OCI-LY7 (cell line): ENCODE measurements at regions not wholly inside any gene's neighbourhood (a gene's known extent, or its start where the extent isn't known, plus 50 kb on each side); places are given as distances from the start of the nearest gene placed in this dataset.

Source experiments
- BruUV-seq: library from RNA; stranded (reverse); fragments of 400-500 nt; replicated peaks from 2 replicates; lab custom pipeline; 2021; lab: Mats Ljungman, UMichigan
- CTCF ChIA-PET: fragments of 300-600 bp; sonication (Branson Sonifier 250); formaldehyde crosslinking; loops from one replicate; lab custom pipeline; 2022; ENCODE audit warnings: antibody characterized with exemption; ENCODE audit not compliant: unreplicated experiment; lab: Charles Lee
- POLR2A ChIA-PET: fragments of 300-600 bp; sonication (Branson Sonifier 250); formaldehyde crosslinking; loops from one replicate; lab custom pipeline; 2022; ENCODE audit warnings: antibody characterized with exemption; lab: Charles Lee
- DNase-seq: peaks from one replicate; pipeline ENCODE4 v3.0.0-alpha.2; 2015; ENCODE audit warnings: low spot score
- H2AFZ ChIP-seq: fragments of 200-600 bp; sonication (generic), shearing (Covaris generic); 2 replicates; pipeline ENCODE4 v1.6.1; 2014; ENCODE audit warnings: mild to moderate bottlenecking, antibody characterized with exemption, low read length, moderate library complexity
- H3K27ac ChIP-seq: fragments of 200-600 bp; sonication (generic); 2 replicates; pipeline ENCODE4 v1.5.1; 2014; ENCODE audit warnings: mixed run types, low read depth, mild to moderate bottlenecking, moderate library complexity, low read length, inconsistent platforms; ENCODE audit not compliant: poor library complexity, severe bottlenecking
- H3K36me3 ChIP-seq: fragments of 200-600 bp; sonication (generic); 2 replicates; pipeline ENCODE4 v1.6.1; 2014; ENCODE audit warnings: mild to moderate bottlenecking, antibody characterized with exemption, low read length, moderate library complexity, mixed read lengths; ENCODE audit not compliant: insufficient read depth
- H3K4me1 ChIP-seq: fragments of 200-600 bp; sonication (generic); 2 replicates; pipeline ENCODE4 v1.5.1; 2014; ENCODE audit warnings: mild to moderate bottlenecking, low read length; ENCODE audit not compliant: insufficient read depth, poor library complexity, severe bottlenecking
- H3K4me2 ChIP-seq: fragments of 200-600 bp; sonication (generic); 2 replicates; pipeline ENCODE4 v1.6.1; 2014; ENCODE audit warnings: mild to moderate bottlenecking, low read length
- H3K4me3 ChIP-seq: fragments of 200-600 bp; sonication (generic); 2 replicates; pipeline ENCODE4 v1.5.1; 2014; ENCODE audit warnings: mild to moderate bottlenecking, low read depth, low read length; ENCODE audit not compliant: poor library complexity, severe bottlenecking
- H3K79me2 ChIP-seq: fragments of 200-600 bp; sonication (generic); 2 replicates; pipeline ENCODE4 v1.6.1; 2016; ENCODE audit warnings: low read depth, mild to moderate bottlenecking, low read length, moderate library complexity, mixed read lengths; ENCODE audit not compliant: insufficient read depth
- H3K9me2 ChIP-seq: fragments of 200-600 bp; sonication (generic); 2 replicates; pipeline ENCODE4 v1.6.1; 2016; ENCODE audit warnings: mild to moderate bottlenecking, low read length, mixed read lengths; ENCODE audit not compliant: insufficient read depth
- H3K9me3 ChIP-seq: fragments of 200-600 bp; sonication (generic); 2 replicates; pipeline ENCODE4 v1.6.1; 2014; ENCODE audit warnings: mild to moderate bottlenecking, mixed run types, low read length, mixed read lengths
- H4K20me1 ChIP-seq: fragments of 200-600 bp; sonication (generic); 2 replicates; pipeline ENCODE4 v1.6.1; 2014; ENCODE audit warnings: mild to moderate bottlenecking, antibody characterized with exemption, low read length, moderate library complexity, mixed read lengths; ENCODE audit not compliant: insufficient read depth
- EZH2phosphoT487 ChIP-seq: fragments of 200-600 bp; sonication (generic); IDR thresholded peaks from 2 replicates; pipeline ENCODE4 v1.6.1; 2018; ENCODE audit warnings: low read depth, borderline replicate concordance, mild to moderate bottlenecking, mixed run types, antibody characterized with exemption, low read length, moderate library complexity, mixed read lengths
- intact Hi-C: fragments of 100-400 bp; cut with micrococcal nuclease; formaldehyde crosslinking; loops from one replicate; pipeline ENCODE4 v1.10.0; 2022; ENCODE audit not compliant: unreplicated experiment
- TF ChIP-seq, protein P1 (sequence below): fragments of 200-600 bp; sonication (generic); conservative IDR thresholded peaks from 2 replicates; pipeline ENCODE4 v1.5.1; 2014; ENCODE audit warnings: mild to moderate bottlenecking, antibody characterized with exemption, low read length, moderate library complexity, mixed read lengths

- Histone ChIP-seq H3K9me3 (peaks cover 8% of the 10 kb centered on the region; the same call in 1 of the 2 replicates), H3K9me2 (no peaks in the 10 kb centered on the region), H2AFZ (no peak overlapping the region), H3K4me1 (no peaks in the 10 kb centered on the region), H3K79me2 (no peaks in the 10 kb centered on the region), H3K4me2 (no peak overlapping the region), H3K36me3 (no peaks in the 10 kb centered on the region), H3K4me3 (no peak overlapping the region), H3K27ac (no peak overlapping the region), H4K20me1 (no peaks in the 10 kb centered on the region)
- intact Hi-C loops: no loop called here
- CTCF ChIA-PET: no interaction called here
- POLR2A ChIA-PET: no interaction called here
- DNase-seq: no peak
- BruUV-seq: no TSS peak
- TF ChIP-seq, protein P1, sequence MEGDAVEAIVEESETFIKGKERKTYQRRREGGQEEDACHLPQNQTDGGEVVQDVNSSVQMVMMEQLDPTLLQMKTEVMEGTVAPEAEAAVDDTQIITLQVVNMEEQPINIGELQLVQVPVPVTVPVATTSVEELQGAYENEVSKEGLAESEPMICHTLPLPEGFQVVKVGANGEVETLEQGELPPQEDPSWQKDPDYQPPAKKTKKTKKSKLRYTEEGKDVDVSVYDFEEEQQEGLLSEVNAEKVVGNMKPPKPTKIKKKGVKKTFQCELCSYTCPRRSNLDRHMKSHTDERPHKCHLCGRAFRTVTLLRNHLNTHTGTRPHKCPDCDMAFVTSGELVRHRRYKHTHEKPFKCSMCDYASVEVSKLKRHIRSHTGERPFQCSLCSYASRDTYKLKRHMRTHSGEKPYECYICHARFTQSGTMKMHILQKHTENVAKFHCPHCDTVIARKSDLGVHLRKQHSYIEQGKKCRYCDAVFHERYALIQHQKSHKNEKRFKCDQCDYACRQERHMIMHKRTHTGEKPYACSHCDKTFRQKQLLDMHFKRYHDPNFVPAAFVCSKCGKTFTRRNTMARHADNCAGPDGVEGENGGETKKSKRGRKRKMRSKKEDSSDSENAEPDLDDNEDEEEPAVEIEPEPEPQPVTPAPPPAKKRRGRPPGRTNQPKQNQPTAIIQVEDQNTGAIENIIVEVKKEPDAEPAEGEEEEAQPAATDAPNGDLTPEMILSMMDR: no peak
- TF ChIP-seq EZH2phosphoT487: no peak
Measured at GRCh38 chr12:30395190-30395589, 300.5 kb downstream of the IPO8 start.

DNA sequence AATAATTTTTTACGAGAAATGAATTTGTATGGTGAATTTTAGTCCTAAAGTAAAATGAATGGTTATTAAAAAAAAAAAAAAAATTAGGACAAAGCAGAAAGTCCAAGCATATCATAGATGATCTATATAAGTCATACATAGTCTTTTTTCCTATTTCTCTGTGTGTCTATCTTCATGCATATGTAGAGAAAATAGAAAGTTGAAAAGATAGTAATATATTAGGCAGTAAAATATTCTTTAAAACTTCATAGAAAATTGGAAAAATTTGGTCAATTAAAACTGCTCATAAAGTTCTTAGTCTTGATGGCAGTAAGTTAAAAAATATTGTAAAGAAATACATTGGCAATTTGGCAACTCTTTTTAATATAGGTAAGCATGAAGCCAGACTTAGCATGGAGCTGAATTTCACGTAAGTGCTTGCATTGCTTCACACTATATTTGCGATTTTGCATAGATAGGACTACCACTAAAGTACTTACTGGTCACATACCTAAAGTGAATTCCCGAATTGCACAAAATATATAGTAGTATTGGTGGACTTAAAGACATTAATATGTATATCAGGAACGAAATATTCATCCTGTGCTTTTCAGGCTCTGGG, 303.8 kb downstream of the IPO8 start:
- TF ChIP-seq, protein P1: no peak
- no peak for TF ChIP-seq EZH2phosphoT487
- no peak for DNase-seq
- no peak overlapping the region for H3K27ac ChIP-seq
- no peaks in the 10 kb centered on the region for H4K20me1 ChIP-seq
- H3K4me2 ChIP-seq: no peak overlapping the region
- no TSS peak for BruUV-seq
- POLR2A ChIA-PET: no interaction called here
- no peaks in the 10 kb centered on the region for H3K36me3 ChIP-seq
- H3K9me3 ChIP-seq: peaks cover 8% of the 10 kb centered on the region; the same call in 1 of the 2 replicates
- H3K4me1 ChIP-seq: no peaks in the 10 kb centered on the region
- no peak overlapping the region for H3K4me3 ChIP-seq
- intact Hi-C loops: no loop called here
- no peaks in the 10 kb centered on the region for H3K9me2 ChIP-seq
- no peak overlapping the region for H2AFZ ChIP-seq
- no peaks in the 10 kb centered on the region for H3K79me2 ChIP-seq
- CTCF ChIA-PET: no interaction called here

DNA sequence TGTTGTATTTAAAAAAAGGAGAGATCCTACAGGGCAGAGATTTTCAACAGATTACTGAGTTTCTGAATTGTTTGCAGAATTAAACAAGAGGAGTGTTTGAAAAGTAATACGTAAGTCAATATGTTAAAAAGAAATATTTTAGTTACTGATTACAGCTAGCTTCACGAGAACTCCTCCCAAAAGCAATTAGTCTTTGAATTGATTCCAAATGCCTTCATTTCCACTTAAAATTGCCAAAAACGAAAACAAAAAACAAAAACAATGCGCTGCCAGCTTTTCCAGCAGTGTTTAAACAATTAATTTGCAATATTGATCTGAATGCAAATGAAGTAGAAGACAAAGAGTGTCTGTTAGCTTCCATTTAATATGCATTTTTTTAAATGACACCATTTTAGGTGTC, 310.0 kb downstream of the IPO8 start:
- Histone ChIP-seq H3K4me2 (no peak overlapping the region), H4K20me1 (no peaks in the 10 kb centered on the region), H3K79me2 (no peaks in the 10 kb centered on the region), H3K36me3 (no peaks in the 10 kb centered on the region), H3K27ac (no peak overlapping the region), H3K4me3 (no peak overlapping the region), H3K9me3 (no peaks in the 10 kb centered on the region), H3K4me1 (no peaks in the 10 kb centered on the region), H2AFZ (no peak overlapping the region), H3K9me2 (no peaks in the 10 kb centered on the region; the same call in 1 of the 2 replicates)
- BruUV-seq: no TSS peak
- ChIA-PET POLR2A (no interaction called here), CTCF (no interaction called here)
- intact Hi-C loops: no loop called here
- TF ChIP-seq, protein P1: no peak
- TF ChIP-seq EZH2phosphoT487: no peak
- no peak for DNase-seq
